ENCODE measurements at regions not wholly inside any gene's neighbourhood (a gene's known extent, or its start where the extent isn't known, plus 50 kb on each side); places are given as distances from the start of the nearest gene placed in this dataset.

DNA sequence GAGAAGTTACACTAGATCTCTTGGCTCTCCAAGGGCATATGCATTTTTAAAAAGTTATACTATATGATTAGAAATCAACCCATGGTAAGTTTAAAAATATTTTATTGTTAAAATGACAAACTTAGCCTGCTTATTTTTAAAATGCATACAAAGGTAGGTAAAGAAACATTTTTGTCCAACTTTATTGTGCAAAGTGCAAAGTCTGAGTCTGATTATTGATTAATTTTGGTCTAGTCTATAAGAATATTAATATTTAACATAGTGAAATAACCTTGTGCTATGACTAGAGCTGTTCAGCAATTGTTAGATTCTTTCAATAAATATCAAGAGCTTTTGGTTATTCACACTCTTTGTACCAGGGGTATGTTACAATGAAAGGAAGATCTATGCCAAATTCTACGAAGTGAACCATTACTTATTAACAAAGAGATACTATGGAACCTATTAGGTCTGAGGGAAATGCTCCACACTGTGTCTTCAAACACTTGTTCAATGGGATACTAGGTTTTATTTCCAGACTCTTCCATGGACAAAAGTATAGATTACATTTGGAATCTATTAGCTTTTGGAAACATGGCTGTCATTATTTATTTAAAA, 70.4 kb downstream of the DIPK2A start:
- no peak for TF ChIP-seq CEBPB (IDR thresholded peaks at IDR 0.05)
- no peak for TF ChIP-seq EP300 (IDR thresholded peaks at IDR 0.05; ENCODE audit: borderline replicate concordance)
- TF ChIP-seq TCF12 (IDR thresholded peaks at IDR 0.05; ENCODE audit: low read depth): no peak
- TF ChIP-seq NFIC (IDR thresholded peaks at IDR 0.05): no peak
- no peak for TF ChIP-seq YY1 (IDR thresholded peaks at IDR 0.05; ENCODE audit: low read depth)
- TF ChIP-seq EGR1 (IDR thresholded peaks at IDR 0.05): no peak
- TF ChIP-seq TAF1 (IDR thresholded peaks at IDR 0.05; ENCODE audit: low read depth): no peak
- no peak for TF ChIP-seq CREB1 (IDR thresholded peaks at IDR 0.05; ENCODE audit: low read depth)
- TF ChIP-seq, protein P1, sequence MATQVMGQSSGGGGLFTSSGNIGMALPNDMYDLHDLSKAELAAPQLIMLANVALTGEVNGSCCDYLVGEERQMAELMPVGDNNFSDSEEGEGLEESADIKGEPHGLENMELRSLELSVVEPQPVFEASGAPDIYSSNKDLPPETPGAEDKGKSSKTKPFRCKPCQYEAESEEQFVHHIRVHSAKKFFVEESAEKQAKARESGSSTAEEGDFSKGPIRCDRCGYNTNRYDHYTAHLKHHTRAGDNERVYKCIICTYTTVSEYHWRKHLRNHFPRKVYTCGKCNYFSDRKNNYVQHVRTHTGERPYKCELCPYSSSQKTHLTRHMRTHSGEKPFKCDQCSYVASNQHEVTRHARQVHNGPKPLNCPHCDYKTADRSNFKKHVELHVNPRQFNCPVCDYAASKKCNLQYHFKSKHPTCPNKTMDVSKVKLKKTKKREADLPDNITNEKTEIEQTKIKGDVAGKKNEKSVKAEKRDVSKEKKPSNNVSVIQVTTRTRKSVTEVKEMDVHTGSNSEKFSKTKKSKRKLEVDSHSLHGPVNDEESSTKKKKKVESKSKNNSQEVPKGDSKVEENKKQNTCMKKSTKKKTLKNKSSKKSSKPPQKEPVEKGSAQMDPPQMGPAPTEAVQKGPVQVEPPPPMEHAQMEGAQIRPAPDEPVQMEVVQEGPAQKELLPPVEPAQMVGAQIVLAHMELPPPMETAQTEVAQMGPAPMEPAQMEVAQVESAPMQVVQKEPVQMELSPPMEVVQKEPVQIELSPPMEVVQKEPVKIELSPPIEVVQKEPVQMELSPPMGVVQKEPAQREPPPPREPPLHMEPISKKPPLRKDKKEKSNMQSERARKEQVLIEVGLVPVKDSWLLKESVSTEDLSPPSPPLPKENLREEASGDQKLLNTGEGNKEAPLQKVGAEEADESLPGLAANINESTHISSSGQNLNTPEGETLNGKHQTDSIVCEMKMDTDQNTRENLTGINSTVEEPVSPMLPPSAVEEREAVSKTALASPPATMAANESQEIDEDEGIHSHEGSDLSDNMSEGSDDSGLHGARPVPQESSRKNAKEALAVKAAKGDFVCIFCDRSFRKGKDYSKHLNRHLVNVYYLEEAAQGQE (IDR thresholded peaks at IDR 0.05; ENCODE audit: low read depth): no peak

- TF ChIP-seq EGR1 (IDR thresholded peaks at IDR 0.05) (no peak), YY1 (IDR thresholded peaks at IDR 0.05; ENCODE audit: low read depth) (no peak), ZBTB7A (IDR thresholded peaks at IDR 0.05; ENCODE audit: low read depth) (no peak), EP300 (IDR thresholded peaks at IDR 0.05; ENCODE audit: borderline replicate concordance) (no peak), TAF1 (IDR thresholded peaks at IDR 0.05; ENCODE audit: low read depth) (no peak), TCF12 (IDR thresholded peaks at IDR 0.05; ENCODE audit: low read depth) (no peak), FOXM1 (IDR thresholded peaks at IDR 0.05; ENCODE audit: borderline replicate concordance, low read depth) (no peak), CEBPB (IDR thresholded peaks at IDR 0.05) (no peak)
- TF ChIP-seq, protein P1 (IDR thresholded peaks at IDR 0.05; ENCODE audit: low read depth): no peak
Observed at GRCh38 chr3:144045766-144046165, 74.1 kb downstream of the DIPK2A start.

GRCh38 chr3:144049374-144049773, 77.8 kb downstream of the DIPK2A start:
- no peak for TF ChIP-seq ZBTB7A (IDR thresholded peaks at IDR 0.05; ENCODE audit: low read depth)
- TF ChIP-seq TEAD4 (IDR thresholded peaks at IDR 0.05): no peak
- TF ChIP-seq, protein P2, sequence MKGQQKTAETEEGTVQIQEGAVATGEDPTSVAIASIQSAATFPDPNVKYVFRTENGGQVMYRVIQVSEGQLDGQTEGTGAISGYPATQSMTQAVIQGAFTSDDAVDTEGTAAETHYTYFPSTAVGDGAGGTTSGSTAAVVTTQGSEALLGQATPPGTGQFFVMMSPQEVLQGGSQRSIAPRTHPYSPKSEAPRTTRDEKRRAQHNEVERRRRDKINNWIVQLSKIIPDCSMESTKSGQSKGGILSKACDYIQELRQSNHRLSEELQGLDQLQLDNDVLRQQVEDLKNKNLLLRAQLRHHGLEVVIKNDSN (IDR thresholded peaks at IDR 0.05): no peak
- no peak for TF ChIP-seq EP300 (IDR thresholded peaks at IDR 0.05; ENCODE audit: borderline replicate concordance)
- TF ChIP-seq, protein P1 (IDR thresholded peaks at IDR 0.05; ENCODE audit: low read depth): no peak
- no peak for TF ChIP-seq TAF1 (IDR thresholded peaks at IDR 0.05; ENCODE audit: low read depth)
- TF ChIP-seq YY1 (IDR thresholded peaks at IDR 0.05; ENCODE audit: low read depth): no peak
- TF ChIP-seq RAD21 (IDR thresholded peaks at IDR 0.05; ENCODE audit: low read depth): no peak
- TF ChIP-seq NFIC (IDR thresholded peaks at IDR 0.05): no peak
- no peak for TF ChIP-seq TCF12 (IDR thresholded peaks at IDR 0.05; ENCODE audit: low read depth)
- TF ChIP-seq, protein P3, sequence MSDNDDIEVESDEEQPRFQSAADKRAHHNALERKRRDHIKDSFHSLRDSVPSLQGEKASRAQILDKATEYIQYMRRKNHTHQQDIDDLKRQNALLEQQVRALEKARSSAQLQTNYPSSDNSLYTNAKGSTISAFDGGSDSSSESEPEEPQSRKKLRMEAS (IDR thresholded peaks at IDR 0.05): no peak

- TF ChIP-seq, protein P3 (IDR thresholded peaks at IDR 0.05): no peak
- TF ChIP-seq CEBPB (IDR thresholded peaks at IDR 0.05): no peak
- no peak for TF ChIP-seq TAF1 (IDR thresholded peaks at IDR 0.05; ENCODE audit: low read depth)
- TF ChIP-seq CREB1 (IDR thresholded peaks at IDR 0.05; ENCODE audit: low read depth): no peak
- TF ChIP-seq TCF12 (IDR thresholded peaks at IDR 0.05; ENCODE audit: low read depth): no peak
- no peak for TF ChIP-seq EGR1 (IDR thresholded peaks at IDR 0.05)
- TF ChIP-seq, protein P1 (IDR thresholded peaks at IDR 0.05; ENCODE audit: low read depth): no peak
- no peak for TF ChIP-seq NFIC (IDR thresholded peaks at IDR 0.05)
- TF ChIP-seq ZBTB7A (IDR thresholded peaks at IDR 0.05; ENCODE audit: low read depth): no peak
- no peak for TF ChIP-seq YY1 (IDR thresholded peaks at IDR 0.05; ENCODE audit: low read depth)
Observed at GRCh38 chr3:144051211-144051610, 79.6 kb downstream of the DIPK2A start.
